CD4-positive, alpha-beta memory T cell (primary cell): ENCODE measurements at regions not wholly inside any gene's neighbourhood (a gene's known extent, or its start where the extent isn't known, plus 50 kb on each side); places are given as distances from the start of the nearest gene placed in this dataset.
A peak's percentile ranks its signal among the peaks of the same experiment; 100 is the strongest.
"Not testable (repeated sequence)": the region's sequence is repeated elsewhere in the genome, so short reads cannot be mapped to it uniquely, and the experiment has no call there.

Experiments
- CTCF ChIA-PET: fragments of 350-600 bp; sonication (Branson Sonifier 250); formaldehyde crosslinking; loops from one replicate; lab custom pipeline; 2021; ENCODE audit warnings: inconsistent platforms; ENCODE audit not compliant: partially characterized antibody; lab: Charles Lee
- POLR2A ChIA-PET: fragments of 350-600 bp; sonication (Branson Sonifier 250); formaldehyde crosslinking; loops from one replicate; lab custom pipeline; 2021; ENCODE audit not compliant: partially characterized antibody; lab: Charles Lee
- DNase-seq, 5 donors: peaks; one replicate each; pipeline versions ENCODE4 v3.0.0 to v3.0.0-alpha.2; 2020 to 2022; ENCODE audit warnings: mixed read lengths in 1 of 5
- H3K27ac ChIP-seq: one replicate; pipeline ENCODE4 v1.7.0; 2013; ENCODE audit warnings: low read depth, low read length
- H3K27me3 ChIP-seq: 2 replicates; pipeline ENCODE4 v1.7.0; 2013; ENCODE audit warnings: mild to moderate bottlenecking, low read length, moderate library complexity; ENCODE audit not compliant: insufficient read depth
- H3K36me3 ChIP-seq: 2 replicates; pipeline ENCODE4 v1.7.0; 2013; ENCODE audit warnings: mild to moderate bottlenecking, low read length, moderate library complexity; ENCODE audit not compliant: insufficient read depth
- H3K4me1 ChIP-seq: 2 replicates; pipeline ENCODE4 v1.7.0; 2013; ENCODE audit warnings: mild to moderate bottlenecking, low read length, moderate library complexity; ENCODE audit not compliant: insufficient read depth
- H3K4me3 ChIP-seq, 2 donors: one replicate each; pipeline ENCODE4 v1.7.0; 2013; ENCODE audit warnings: low read length in 2 of 2, mild to moderate bottlenecking in 1 of 2
- H3K9me3 ChIP-seq, 2 donors: one replicate each; pipeline ENCODE4 v1.7.0; 2013; ENCODE audit warnings: low read length in 2 of 2, control low read depth in 1 of 2; ENCODE audit not compliant: control insufficient read depth in 1 of 2
- H3K27ac Mint-ChIP-seq, 7 donors: one replicate each; pipeline ENCODE4 v1.8.0; 2020 to 2021; ENCODE audit warnings: mixed read lengths in 7 of 7, mild to moderate bottlenecking in 6 of 7, inconsistent platforms in 3 of 7, moderate library complexity in 3 of 7
- H3K27me3 Mint-ChIP-seq, 2 donors: one replicate each; pipeline ENCODE4 v1.8.0; 2020 to 2021; ENCODE audit warnings: mixed read lengths in 2 of 2
- H3K36me3 Mint-ChIP-seq, 2 donors: one replicate each; pipeline ENCODE4 v1.8.0; 2020 to 2021; ENCODE audit warnings: mixed read lengths in 2 of 2, inconsistent platforms in 1 of 2, mild to moderate bottlenecking in 1 of 2
- H3K4me1 Mint-ChIP-seq, 4 donors: one replicate each; pipeline ENCODE4 v1.8.0; 2020 to 2021; ENCODE audit warnings: mixed read lengths in 4 of 4, mild to moderate bottlenecking in 1 of 4
- H3K4me3 Mint-ChIP-seq, 8 donors: one replicate each; pipeline ENCODE4 v1.8.0; 2020 to 2021; ENCODE audit warnings: mixed read lengths in 8 of 8, mild to moderate bottlenecking in 7 of 8, moderate library complexity in 6 of 8, inconsistent platforms in 3 of 8
- H3K9me3 Mint-ChIP-seq, 8 donors: one replicate each; pipeline ENCODE4 v1.8.0; 2020 to 2021; ENCODE audit warnings: mixed read lengths in 8 of 8, mild to moderate bottlenecking in 5 of 8, inconsistent platforms in 3 of 8, moderate library complexity in 1 of 8
- intact Hi-C: fragments of 100-400 bp; cut with micrococcal nuclease; formaldehyde crosslinking; loops from one replicate; pipeline ENCODE4 v1.15.1; 2023

DNA sequence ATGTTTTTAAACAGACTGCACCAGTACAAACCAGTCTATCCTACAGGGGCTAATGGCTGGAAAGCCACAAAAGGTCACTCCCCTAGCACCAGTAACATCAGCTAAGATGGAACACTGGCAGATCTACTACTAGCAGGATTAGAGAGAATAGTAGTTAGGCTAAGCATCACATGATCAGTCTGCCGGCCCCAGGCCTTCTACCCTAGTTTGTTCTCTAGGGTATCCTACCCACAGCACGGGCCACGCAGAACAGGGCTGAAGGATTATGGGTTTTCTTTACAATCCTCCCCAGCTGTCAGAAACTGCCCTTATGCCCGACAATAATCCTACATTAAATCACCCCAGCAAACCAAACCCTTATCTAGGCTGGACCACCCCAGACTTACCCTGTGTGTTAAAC is 156.0 kb downstream of the LY86 start:
- peaks cover 0 to 1% (median 0%) of the 10 kb centered on the region in 8 donors for H3K9me3 Mint-ChIP-seq
- Histone ChIP-seq H3K27me3 (no peaks in the 10 kb centered on the region), H3K27ac (no peak overlapping the region), H3K4me3 (no peak overlapping the region), H3K9me3 (no peaks in the 10 kb centered on the region), H3K36me3 (no peaks in the 10 kb centered on the region), H3K4me1 (no peaks in the 10 kb centered on the region)
- POLR2A ChIA-PET, result no interaction called here
- H3K27me3 Mint-ChIP-seq, result peaks cover under 1 to 3% of the 10 kb centered on the region in 2 donors
- no peak overlapping the region for H3K4me3 Mint-ChIP-seq
- H3K4me1 Mint-ChIP-seq, result no peaks in the 10 kb centered on the region
- CTCF ChIA-PET, result interaction anchor here (0.9 kb wide), 1 partner anchor 499 kb away, joined by 3 read pairs; no protein-coding TSS in a partner anchor
- H3K36me3 Mint-ChIP-seq, result no peaks in the 10 kb centered on the region
- no peak overlapping the region for H3K27ac Mint-ChIP-seq
- no peak for DNase-seq
- intact Hi-C loops, result no loop called here

- H3K27ac ChIP-seq, POLR2A ChIA-PET, H3K36me3 ChIP-seq, H3K27me3 Mint-ChIP-seq, intact Hi-C loops, DNase-seq, H3K9me3 Mint-ChIP-seq, H3K4me3 Mint-ChIP-seq, H3K27me3 ChIP-seq, H3K9me3 ChIP-seq, H3K36me3 Mint-ChIP-seq, CTCF ChIA-PET, H3K4me1 ChIP-seq, H3K4me1 Mint-ChIP-seq, H3K4me3 ChIP-seq, H3K27ac Mint-ChIP-seq: not testable (repeated sequence)
Measured at GRCh38 chr6:6745637-6746332, 157.3 kb downstream of the LY86 start.

DNA sequence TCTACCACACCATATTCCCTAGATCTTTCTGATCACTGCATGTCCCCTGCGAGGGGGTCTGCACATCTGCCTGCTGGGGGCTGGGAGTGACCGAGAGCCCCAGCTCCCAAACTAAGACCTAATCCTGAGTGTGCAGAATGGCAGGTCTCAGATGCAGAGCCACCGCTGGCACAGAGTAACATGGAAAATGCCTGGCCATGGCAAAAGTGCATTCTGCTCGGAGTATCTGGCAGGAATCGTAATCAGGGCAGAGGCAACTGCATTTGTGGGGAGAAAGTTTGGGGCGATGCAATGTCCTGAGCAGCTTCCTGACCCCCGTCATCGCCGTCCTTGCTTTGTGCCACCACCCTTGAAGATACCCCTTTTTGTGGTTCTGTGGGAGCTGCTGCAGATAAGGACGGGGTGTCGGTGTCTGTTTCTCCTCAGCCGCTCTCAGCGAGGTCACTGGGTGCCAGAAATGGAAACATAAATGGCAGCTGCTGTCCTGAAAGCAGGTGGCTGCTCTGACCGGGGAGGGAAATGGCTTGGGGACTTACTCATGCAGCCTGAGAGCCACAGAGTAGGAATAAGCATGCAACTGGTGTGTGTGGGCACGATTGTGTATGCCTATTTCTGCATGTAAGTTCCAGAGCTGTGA is 157.9 kb downstream of the LY86 start:
- CTCF ChIA-PET, result no interaction called here
- no peak overlapping the region for H3K4me3 ChIP-seq
- DNase-seq, result no peak

GRCh38 chr6:6746970-6747338 is 158.4 kb downstream of the LY86 start:
- ChIA-PET POLR2A (no interaction called here), CTCF (no interaction called here)
- H3K36me3 Mint-ChIP-seq, result no peaks in the 10 kb centered on the region
- no peak overlapping the region for H3K4me3 Mint-ChIP-seq
- H3K27ac ChIP-seq, result no peak overlapping the region
- H3K4me1 Mint-ChIP-seq, result peaks cover 7 to 12% (median 8%) of the 10 kb centered on the region in 4 donors
- H3K9me3 Mint-ChIP-seq, result peaks cover 0 to 1% (median 0%) of the 10 kb centered on the region in 8 donors
- no peaks in the 10 kb centered on the region for H3K27me3 ChIP-seq
- H3K27me3 Mint-ChIP-seq, result peaks cover 3 to 5% of the 10 kb centered on the region in 2 donors
- no peaks in the 10 kb centered on the region for H3K36me3 ChIP-seq
- no peak overlapping the region for H3K4me3 ChIP-seq
- DNase-seq, result no peak
- H3K4me1 ChIP-seq, result peaks cover 12% of the 10 kb centered on the region
- intact Hi-C loops, result no loop called here
- H3K27ac Mint-ChIP-seq, result no peak overlapping the region
- H3K9me3 ChIP-seq, result no peaks in the 10 kb centered on the region

More for the DNA sequence above, 157.9 kb downstream of the LY86 start:
- Mint-ChIP-seq H3K9me3 (peaks cover 0 to 1% (median 0%) of the 10 kb centered on the region in 8 donors), H3K27me3 (peaks cover 3% of the 10 kb centered on the region in 2 donors), H3K4me1 (peaks cover 4 to 8% (median 7%) of the 10 kb centered on the region in 4 donors), H3K4me3 (no peak overlapping the region), H3K36me3 (no peaks in the 10 kb centered on the region), H3K27ac (no peak overlapping the region)
- Histone ChIP-seq H3K4me1 (peaks cover 7% of the 10 kb centered on the region), H3K9me3 (no peaks in the 10 kb centered on the region), H3K36me3 (no peaks in the 10 kb centered on the region), H3K27me3 (no peaks in the 10 kb centered on the region), H3K27ac (no peak overlapping the region)
- intact Hi-C loops, result no loop called here
- POLR2A ChIA-PET, result no interaction called here

DNA sequence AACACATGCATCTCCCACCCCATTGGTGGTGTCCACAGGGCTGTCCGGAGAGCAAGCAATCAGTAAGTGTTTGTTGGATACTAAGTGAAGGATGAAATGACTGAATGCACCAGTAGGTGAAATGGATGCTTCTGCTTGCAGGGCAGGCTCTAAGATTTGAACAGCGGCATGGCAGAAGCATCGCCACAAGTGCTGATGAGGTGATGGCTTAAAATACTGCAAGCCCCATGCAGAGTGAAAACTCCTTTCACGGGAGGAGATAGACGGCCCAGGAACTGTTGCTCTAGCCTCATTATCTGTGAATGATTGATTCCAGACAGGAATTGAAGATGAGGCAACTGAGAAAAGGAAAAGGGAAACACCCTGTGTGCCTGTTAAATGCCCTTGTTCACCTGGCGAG is 158.9 kb downstream of the LY86 start:
- H3K9me3 Mint-ChIP-seq, result peaks cover 0 to 1% (median 0%) of the 10 kb centered on the region in 8 donors

DNA sequence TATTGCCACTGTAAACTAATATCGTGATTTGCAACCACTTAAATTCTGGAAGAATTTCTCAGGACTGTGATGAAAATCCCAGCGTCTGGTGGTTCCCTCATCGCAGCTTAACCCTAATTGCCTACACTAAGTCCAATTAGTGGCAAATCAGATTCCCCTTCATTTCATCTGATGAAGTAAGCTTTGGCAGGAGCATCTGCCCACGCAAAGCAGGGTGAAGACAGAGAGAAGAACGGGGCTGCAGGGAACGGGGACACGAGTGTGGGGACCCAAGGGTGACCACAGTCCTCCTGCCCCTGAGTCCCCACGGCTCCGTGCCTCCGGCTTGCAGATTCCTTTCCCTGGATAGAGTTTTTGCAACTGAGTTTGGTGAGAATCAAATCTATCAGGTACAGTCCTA is 159.5 kb downstream of the LY86 start:
- Histone ChIP-seq H3K4me1 (peaks cover 14% of the 10 kb centered on the region), H3K27ac (no peak overlapping the region), H3K9me3 (no peaks in the 10 kb centered on the region), H3K36me3 (no peaks in the 10 kb centered on the region), H3K27me3 (no peaks in the 10 kb centered on the region), H3K4me3 (no peak overlapping the region)
- intact Hi-C loops, result no loop called here
- ChIA-PET POLR2A (no interaction called here), CTCF (no interaction called here)
- peaks cover 8 to 13% (median 10%) of the 10 kb centered on the region in 4 donors for H3K4me1 Mint-ChIP-seq
- H3K27ac Mint-ChIP-seq, result no peak overlapping the region
- H3K9me3 Mint-ChIP-seq, result peaks cover 0 to 1% (median 0%) of the 10 kb centered on the region in 8 donors
- H3K36me3 Mint-ChIP-seq, result no peaks in the 10 kb centered on the region
- DNase-seq, result no peak
- H3K4me3 Mint-ChIP-seq, result no peak overlapping the region
- H3K27me3 Mint-ChIP-seq, result peaks cover 2 to 7% of the 10 kb centered on the region in 2 donors

More for the DNA sequence above, 158.9 kb downstream of the LY86 start:
- Mint-ChIP-seq H3K4me1 (peaks cover 8 to 13% (median 8%) of the 10 kb centered on the region in 4 donors), H3K27me3 (peaks cover 3 to 7% of the 10 kb centered on the region in 2 donors), H3K36me3 (no peaks in the 10 kb centered on the region), H3K4me3 (no peak overlapping the region), H3K27ac (no peak overlapping the region)
- peaks cover 14% of the 10 kb centered on the region for H3K4me1 ChIP-seq
- intact Hi-C loops, result no loop called here
- H3K4me3 ChIP-seq, result no peak overlapping the region
- CTCF ChIA-PET, result no interaction called here
- H3K36me3 ChIP-seq, result no peaks in the 10 kb centered on the region
- no peaks in the 10 kb centered on the region for H3K9me3 ChIP-seq
- no peak for DNase-seq
- no peaks in the 10 kb centered on the region for H3K27me3 ChIP-seq
- POLR2A ChIA-PET, result no interaction called here
- no peak overlapping the region for H3K27ac ChIP-seq

DNA sequence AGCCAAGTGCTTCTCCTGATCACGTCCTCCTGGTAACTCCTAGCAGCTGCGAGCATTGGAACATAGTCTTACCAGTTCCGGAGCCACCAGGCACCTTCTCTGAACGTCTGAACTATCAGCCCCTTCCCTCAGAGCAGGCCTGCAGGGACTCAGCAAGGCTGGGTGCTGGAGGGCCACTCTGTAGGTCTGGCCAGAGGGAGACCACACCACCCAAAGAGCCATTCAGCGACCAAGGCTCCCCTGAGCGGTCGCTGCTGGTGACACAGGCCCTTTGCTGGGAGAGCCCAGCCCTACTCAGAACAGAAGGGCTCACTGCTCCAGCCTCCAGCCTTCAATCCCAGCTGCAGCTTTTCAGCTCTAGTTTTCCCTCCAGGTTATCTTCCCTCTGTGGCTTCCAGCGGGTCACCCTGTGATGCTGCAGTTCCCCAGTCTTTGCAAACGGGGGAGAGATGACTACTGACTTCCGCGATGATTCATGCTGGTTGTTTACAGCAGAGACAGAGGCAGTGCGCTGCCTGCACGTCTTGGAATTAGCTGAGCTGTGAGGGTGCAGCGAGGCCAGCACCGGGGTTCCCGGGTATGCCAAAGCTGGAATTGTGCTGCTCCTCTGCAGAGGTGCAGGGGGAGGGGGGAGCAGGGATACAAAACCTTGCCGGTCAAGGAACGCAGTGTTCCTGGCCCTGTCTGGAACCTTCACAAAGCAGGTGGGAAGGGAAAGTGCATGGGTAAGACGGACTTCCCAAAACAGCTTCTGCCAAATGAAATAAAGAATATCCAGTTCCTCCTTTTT is 161.4 kb downstream of the LY86 start:
- no peaks in the 10 kb centered on the region for H3K36me3 ChIP-seq
- H3K27me3 ChIP-seq, result no peaks in the 10 kb centered on the region
- ChIA-PET CTCF (interaction anchor here (1.0 kb wide), 1 partner anchor 494 kb away, joined by 4 read pairs; no protein-coding TSS in a partner anchor), POLR2A (no interaction called here)
- Mint-ChIP-seq H3K4me1 (peaks cover 8 to 13% (median 10%) of the 10 kb centered on the region in 4 donors), H3K4me3 (no peak overlapping the region), H3K36me3 (no peaks in the 10 kb centered on the region), H3K27ac (peak overlapping the region in 1 of 7 donors; percentile 42), H3K9me3 (peaks cover 0 to 1% (median 0%) of the 10 kb centered on the region in 8 donors), H3K27me3 (peaks cover 4 to 9% of the 10 kb centered on the region in 2 donors)
- no peak overlapping the region for H3K4me3 ChIP-seq
- no peak for DNase-seq
- intact Hi-C loops, result no loop called here
- H3K9me3 ChIP-seq, result no peaks in the 10 kb centered on the region
- H3K27ac ChIP-seq, result no peak overlapping the region
- H3K4me1 ChIP-seq, result peaks cover 14% of the 10 kb centered on the region
